Esophagus muscularis mucosa (tissue), 4 donors: ENCODE measurements at regions not wholly inside any gene's neighbourhood (a gene's known extent, or its start where the extent isn't known, plus 50 kb on each side); places are given as distances from the start of the nearest gene placed in this dataset.

Experiments used
- EP300 ChIP-seq: sonication (generic); formaldehyde crosslinking; IDR thresholded peaks from one replicate; pipeline ENCODE4 v1.6.1; 2017; ENCODE audit warnings: antibody characterized with exemption
- POLR2A ChIP-seq: fragments of 450-650 bp; IDR thresholded peaks from one replicate; pipeline ENCODE4 v1.6.1; 2017; ENCODE audit warnings: antibody characterized with exemption, moderate library complexity, mild to moderate bottlenecking, low read depth
- POLR2AphosphoS5 ChIP-seq, 2 donors: sonication (generic); formaldehyde crosslinking; IDR thresholded peaks; one replicate each; pipeline ENCODE4 v1.6.1; 2017; ENCODE audit warnings: antibody characterized with exemption in 2 of 2
- TF ChIP-seq, protein P1 (sequence below), 3 experiments: fragments of 200-600 bp in 2 of 3; fragments of 450-650 bp in 1 of 3; sonication (generic) in 2 of 3; IDR thresholded peaks; one replicate each; pipeline ENCODE4 v1.5.1; 2017 to 2019; ENCODE audit warnings: antibody characterized with exemption in 3 of 3, mild to moderate bottlenecking in 2 of 3, moderate library complexity in 1 of 3

DNA sequence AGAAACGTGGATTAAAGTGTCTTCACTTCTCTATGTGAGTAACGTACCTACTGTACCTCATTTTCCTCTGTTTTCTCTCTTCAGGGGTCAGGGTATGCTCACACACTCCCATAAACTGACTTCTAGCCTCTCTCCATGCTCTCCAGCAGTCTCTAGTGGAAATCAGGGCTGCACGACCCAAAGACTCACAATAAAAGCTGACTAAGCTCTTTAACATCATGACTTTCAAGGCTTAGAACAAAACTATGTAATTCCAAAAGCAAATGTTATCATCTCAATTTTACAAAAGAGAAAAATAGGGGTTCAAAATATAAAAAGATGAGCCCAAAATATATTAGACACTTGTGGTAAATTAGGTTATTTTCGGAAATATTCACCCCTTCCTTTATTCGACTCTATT, 62.5 kb upstream of the KRTAP11-1 start:
- TF ChIP-seq EP300 (no peak), POLR2A (no peak), POLR2AphosphoS5 (IDR thresholded peaks at IDR 0.05) (no peak)
- TF ChIP-seq, protein P1, sequence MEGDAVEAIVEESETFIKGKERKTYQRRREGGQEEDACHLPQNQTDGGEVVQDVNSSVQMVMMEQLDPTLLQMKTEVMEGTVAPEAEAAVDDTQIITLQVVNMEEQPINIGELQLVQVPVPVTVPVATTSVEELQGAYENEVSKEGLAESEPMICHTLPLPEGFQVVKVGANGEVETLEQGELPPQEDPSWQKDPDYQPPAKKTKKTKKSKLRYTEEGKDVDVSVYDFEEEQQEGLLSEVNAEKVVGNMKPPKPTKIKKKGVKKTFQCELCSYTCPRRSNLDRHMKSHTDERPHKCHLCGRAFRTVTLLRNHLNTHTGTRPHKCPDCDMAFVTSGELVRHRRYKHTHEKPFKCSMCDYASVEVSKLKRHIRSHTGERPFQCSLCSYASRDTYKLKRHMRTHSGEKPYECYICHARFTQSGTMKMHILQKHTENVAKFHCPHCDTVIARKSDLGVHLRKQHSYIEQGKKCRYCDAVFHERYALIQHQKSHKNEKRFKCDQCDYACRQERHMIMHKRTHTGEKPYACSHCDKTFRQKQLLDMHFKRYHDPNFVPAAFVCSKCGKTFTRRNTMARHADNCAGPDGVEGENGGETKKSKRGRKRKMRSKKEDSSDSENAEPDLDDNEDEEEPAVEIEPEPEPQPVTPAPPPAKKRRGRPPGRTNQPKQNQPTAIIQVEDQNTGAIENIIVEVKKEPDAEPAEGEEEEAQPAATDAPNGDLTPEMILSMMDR (IDR thresholded peaks at IDR 0.05), result no peak
